ENCODE measurements at regions not wholly inside any gene's neighbourhood (a gene's known extent, or its start where the extent isn't known, plus 50 kb on each side); places are given as distances from the start of the nearest gene placed in this dataset.
A peak's percentile ranks its signal among the peaks of the same experiment; 100 is the strongest.

DNA sequence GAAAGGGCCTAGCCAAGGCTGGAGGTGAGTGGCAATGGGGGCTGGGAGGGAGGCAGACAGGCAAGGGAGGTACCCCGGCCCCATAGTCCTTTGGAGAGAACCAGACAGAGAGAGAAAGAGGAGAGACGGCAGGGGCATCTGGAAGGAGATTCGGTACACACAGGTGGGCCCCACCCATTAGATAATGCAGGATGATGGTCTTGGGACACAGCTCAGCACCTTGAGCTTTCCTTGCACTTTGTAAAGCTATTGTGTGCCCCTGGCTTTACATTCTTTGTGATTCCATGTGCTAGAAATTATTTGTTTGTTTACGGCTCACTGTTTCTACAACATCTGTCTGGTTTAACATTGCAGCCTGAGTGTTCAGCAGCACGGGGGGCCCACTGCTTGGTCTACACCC lies 83.1 kb downstream of the CTAGE1 start:
- DNase-seq (ENCODE audit: low read depth), result no peak
- no peak overlapping the region for H3K4me3 ChIP-seq (ENCODE audit: low read depth, low read length)
- TF ChIP-seq, protein P1, sequence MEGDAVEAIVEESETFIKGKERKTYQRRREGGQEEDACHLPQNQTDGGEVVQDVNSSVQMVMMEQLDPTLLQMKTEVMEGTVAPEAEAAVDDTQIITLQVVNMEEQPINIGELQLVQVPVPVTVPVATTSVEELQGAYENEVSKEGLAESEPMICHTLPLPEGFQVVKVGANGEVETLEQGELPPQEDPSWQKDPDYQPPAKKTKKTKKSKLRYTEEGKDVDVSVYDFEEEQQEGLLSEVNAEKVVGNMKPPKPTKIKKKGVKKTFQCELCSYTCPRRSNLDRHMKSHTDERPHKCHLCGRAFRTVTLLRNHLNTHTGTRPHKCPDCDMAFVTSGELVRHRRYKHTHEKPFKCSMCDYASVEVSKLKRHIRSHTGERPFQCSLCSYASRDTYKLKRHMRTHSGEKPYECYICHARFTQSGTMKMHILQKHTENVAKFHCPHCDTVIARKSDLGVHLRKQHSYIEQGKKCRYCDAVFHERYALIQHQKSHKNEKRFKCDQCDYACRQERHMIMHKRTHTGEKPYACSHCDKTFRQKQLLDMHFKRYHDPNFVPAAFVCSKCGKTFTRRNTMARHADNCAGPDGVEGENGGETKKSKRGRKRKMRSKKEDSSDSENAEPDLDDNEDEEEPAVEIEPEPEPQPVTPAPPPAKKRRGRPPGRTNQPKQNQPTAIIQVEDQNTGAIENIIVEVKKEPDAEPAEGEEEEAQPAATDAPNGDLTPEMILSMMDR (IDR thresholded peaks at IDR 0.05; ENCODE audit: insufficient read depth, low read length), result no peak

DNA sequence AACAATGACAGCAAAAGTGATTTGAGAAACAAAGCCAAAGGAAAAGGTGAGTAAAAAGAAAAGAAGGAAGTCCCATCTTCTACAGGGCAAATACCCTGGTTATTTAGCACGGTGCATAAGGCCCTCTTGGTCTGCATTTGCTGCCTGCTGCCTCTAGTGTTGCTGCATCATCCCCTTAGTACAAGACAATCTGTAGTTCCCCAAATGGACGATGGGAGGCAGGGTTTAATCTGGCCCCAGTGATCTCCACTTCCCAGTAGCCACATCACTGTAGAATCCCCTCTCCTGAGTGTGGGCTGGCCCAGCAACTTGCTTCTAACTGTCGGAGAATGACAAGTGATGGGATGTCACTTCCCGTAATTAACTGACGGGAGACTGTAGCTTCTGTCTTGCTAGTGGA lies 85.1 kb downstream of the CTAGE1 start:
- TF ChIP-seq, protein P1 (IDR thresholded peaks at IDR 0.05; ENCODE audit: insufficient read depth, low read length), result peak; percentile 10
- H3K4me3 ChIP-seq (ENCODE audit: low read depth, low read length), result no peak overlapping the region
- DNase-seq (ENCODE audit: low read depth), result no peak

DNA sequence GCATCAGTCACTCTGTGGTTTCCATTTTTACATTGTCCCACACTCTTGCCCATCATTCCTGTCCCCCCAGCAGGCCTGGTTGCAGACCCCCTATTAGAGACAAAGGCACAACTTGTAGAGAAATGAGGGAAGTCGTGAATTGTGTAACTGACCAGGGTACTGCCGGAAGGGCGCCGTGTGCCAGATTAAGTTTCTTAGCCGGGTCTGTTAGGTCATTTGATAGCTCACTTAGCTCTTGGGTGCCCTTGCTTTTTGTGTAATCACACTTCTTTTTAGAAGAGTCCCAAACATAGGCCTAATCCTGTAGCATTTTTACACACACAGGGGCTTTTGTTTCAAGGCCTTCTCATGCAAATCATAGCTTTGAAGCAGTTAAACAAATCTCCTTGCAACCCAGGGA lies 87.2 kb downstream of the CTAGE1 start:
- TF ChIP-seq, protein P1 (IDR thresholded peaks at IDR 0.05; ENCODE audit: insufficient read depth, low read length), result no peak
- no peak for DNase-seq (ENCODE audit: low read depth)
- H3K4me3 ChIP-seq (ENCODE audit: low read depth, low read length), result no peak overlapping the region

DNA sequence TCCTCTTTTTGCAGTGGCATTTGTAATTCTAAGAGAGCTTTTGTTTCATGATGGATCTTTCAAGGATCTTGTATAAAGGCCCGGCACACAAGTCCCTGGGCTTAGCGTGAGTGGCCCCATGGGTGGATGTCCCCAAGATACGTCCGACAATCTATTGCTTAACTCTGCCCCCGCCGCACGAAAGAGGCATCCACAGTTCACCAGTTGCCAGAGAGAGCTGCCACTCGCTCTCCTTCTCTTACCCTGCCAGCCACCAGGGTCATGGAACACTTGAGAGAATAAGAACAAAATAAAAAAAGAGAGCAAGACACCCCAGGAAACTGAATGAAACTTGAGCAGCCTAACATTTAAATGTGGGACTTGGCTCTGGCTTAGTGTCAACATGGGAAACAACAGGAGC lies 92.3 kb downstream of the CTAGE1 start:
- DNase-seq (ENCODE audit: low read depth), result no peak
- TF ChIP-seq, protein P1 (IDR thresholded peaks at IDR 0.05; ENCODE audit: insufficient read depth, low read length), result no peak
- no peak overlapping the region for H3K4me3 ChIP-seq (ENCODE audit: low read depth, low read length)

DNA sequence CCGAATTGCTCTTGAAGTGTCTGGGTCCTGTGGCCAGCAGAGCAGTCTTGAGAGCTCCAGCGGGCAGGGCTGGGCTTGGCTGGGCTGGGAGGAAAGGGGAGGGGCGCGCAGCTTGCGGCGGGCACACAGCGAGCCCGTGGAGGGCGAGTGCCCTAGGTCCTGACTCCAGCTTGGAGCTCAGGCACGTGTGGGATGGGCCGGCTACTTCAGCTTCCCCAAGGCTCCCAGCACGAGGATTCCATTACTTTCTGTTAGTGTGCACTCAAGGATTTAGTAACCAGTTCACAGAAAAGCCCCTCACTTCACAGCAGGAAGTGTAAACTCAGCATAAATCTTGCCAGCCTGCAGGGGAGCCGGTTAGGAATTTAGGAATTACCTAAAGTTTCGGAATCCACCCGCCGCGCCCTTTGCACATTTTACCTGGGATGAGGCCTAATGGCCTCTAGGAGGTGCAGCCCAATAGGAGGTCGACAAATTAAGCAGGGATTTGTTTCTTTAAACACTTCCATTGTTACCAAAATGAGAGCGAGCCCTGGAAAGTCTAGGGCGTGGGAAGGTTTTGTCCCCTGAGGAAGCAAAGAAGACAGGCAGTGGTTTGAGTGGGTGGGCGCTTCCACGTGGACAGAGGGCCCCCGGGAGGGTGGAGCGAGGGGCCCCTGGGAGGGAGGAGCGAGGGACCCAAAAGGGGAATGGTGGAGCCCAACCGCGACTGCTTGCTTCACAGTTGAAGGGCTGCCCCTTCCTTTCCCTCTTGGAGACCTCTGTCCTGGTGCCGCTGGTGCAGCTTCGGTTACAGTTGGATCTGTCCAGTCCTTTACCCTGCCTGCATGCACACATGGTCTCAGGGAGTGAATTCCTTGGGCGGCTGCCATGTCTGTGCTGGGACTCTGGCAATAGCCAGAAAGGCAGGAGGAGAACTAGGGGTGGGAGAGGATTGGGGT lies 93.3 kb downstream of the CTAGE1 start:
- H3K4me3 ChIP-seq (ENCODE audit: low read depth, low read length), result peak overlapping the region; percentile 43
- TF ChIP-seq, protein P1 (IDR thresholded peaks at IDR 0.05; ENCODE audit: insufficient read depth, low read length), result peak; percentile 31
- DNase-seq (ENCODE audit: low read depth), result peak; percentile 41

DNA sequence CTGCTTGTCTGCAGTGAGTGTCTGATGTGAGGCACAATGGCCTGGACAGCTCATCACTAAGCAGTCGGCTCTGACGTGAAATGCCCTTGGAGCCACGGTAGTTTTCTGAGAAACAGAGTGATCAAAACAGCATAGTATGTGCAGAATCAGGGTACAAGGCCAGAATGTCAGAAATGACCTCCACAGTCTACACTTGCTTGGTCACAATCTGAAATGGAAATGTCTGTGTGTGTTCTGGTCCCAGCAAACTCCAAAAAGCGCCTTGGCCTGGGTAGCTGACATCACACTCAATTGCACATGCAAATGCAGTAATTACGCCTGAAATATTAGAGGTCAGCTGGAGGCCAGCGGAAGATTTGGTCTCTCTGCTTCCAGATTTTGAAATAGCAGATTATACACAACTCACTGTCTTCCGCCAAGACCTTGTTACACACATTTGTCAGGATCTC lies 95.4 kb downstream of the CTAGE1 start:
- TF ChIP-seq, protein P1 (IDR thresholded peaks at IDR 0.05; ENCODE audit: insufficient read depth, low read length), result no peak
- peak; percentile 75 for DNase-seq (ENCODE audit: low read depth)

More for the DNA sequence above, 95.4 kb downstream of the CTAGE1 start:
- no peak overlapping the region for H3K4me3 ChIP-seq (ENCODE audit: low read depth, low read length)
